ENCODE measurements at regions not wholly inside any gene's neighbourhood (a gene's known extent, or its start where the extent isn't known, plus 50 kb on each side); places are given as distances from the start of the nearest gene placed in this dataset.

DNA sequence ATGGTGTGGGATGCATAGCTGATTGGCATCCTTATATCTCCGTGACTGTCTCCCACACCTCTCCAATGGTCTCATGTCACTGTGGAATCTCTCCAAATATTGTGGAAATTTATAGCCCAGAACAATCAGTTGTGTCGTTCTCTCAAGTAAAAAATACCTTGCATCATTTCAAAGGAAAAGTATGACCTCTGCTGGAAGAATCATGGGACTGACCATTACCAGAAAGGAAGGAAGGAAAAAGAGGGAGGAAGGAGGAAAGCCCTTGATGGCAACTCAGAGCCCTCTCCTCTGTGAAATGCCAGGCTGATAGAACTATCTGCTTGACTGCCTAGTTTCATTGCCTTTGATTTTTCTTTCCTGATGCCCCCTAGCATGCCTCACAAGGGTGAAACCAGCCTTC lies 76.3 kb downstream of the FOXI2 start:
- TF ChIP-seq POLR2AphosphoS5 (IDR thresholded peaks at IDR 0.05; ENCODE audit: low read depth, low read length) (no peak), TAF1 (IDR thresholded peaks at IDR 0.05; ENCODE audit: borderline replicate concordance, insufficient read depth, low read length) (no peak), FOXP2 (optimal IDR thresholded peaks at IDR 0.05; ENCODE audit: borderline replicate concordance, extremely low read depth, extremely low read length, insufficient read depth) (no peak)
